OCI-LY1 (cell line): ENCODE measurements at regions not wholly inside any gene's neighbourhood (a gene's known extent, or its start where the extent isn't known, plus 50 kb on each side); places are given as distances from the start of the nearest gene placed in this dataset.

ENCODE experiments used
- H2AFZ ChIP-seq: fragments of 200-600 bp; sonication (generic), shearing (Covaris generic); 2 replicates; pipeline ENCODE4 v1.6.0; 2014; ENCODE audit warnings: antibody characterized with exemption, mild to moderate bottlenecking, low read length
- H3F3A ChIP-seq: fragments of 200-600 bp; sonication (generic), shearing (Covaris generic); 2 replicates; pipeline ENCODE4 v1.6.0; 2014; ENCODE audit warnings: mild to moderate bottlenecking, antibody characterized with exemption, low read length, moderate library complexity; ENCODE audit not compliant: insufficient read depth
- H3K27ac ChIP-seq: fragments of 200-600 bp; sonication (generic); 2 replicates; pipeline ENCODE4 v1.5.1; 2014; ENCODE audit warnings: low read length, mixed run types, mild to moderate bottlenecking, low read depth; ENCODE audit not compliant: poor library complexity, severe bottlenecking
- H3K27me3 ChIP-seq: fragments of 200-600 bp; sonication (generic); 2 replicates; pipeline ENCODE4 v1.6.0; 2014; ENCODE audit warnings: antibody characterized with exemption, mild to moderate bottlenecking, low read length, moderate library complexity; ENCODE audit not compliant: insufficient read depth
- H3K36me3 ChIP-seq: fragments of 200-600 bp; sonication (generic); 2 replicates; pipeline ENCODE4 v1.6.1; 2014; ENCODE audit warnings: mild to moderate bottlenecking, antibody characterized with exemption, low read length, moderate library complexity, mixed read lengths; ENCODE audit not compliant: insufficient read depth
- H3K4me1 ChIP-seq: fragments of 200-600 bp; sonication (generic); 2 replicates; pipeline ENCODE4 v1.5.1; 2014; ENCODE audit warnings: mild to moderate bottlenecking, low read length, moderate library complexity; ENCODE audit not compliant: insufficient read depth, severe bottlenecking
- H3K4me2 ChIP-seq: fragments of 200-600 bp; sonication (generic), shearing (Covaris generic); 2 replicates; pipeline ENCODE4 v1.6.1; 2014; ENCODE audit warnings: low read length
- H3K4me3 ChIP-seq: fragments of 200-600 bp; sonication (generic); 2 replicates; pipeline ENCODE4 v1.5.1; 2014; ENCODE audit warnings: low read length, low read depth, mild to moderate bottlenecking, mixed read lengths; ENCODE audit not compliant: poor library complexity, severe bottlenecking
- H3K79me2 ChIP-seq: fragments of 200-600 bp; shearing (Covaris generic); 2 replicates; pipeline ENCODE4 v1.6.1; 2016; ENCODE audit warnings: mixed run types, low read length, mixed read lengths; ENCODE audit not compliant: insufficient read depth
- H3K9ac ChIP-seq: fragments of 200-600 bp; sonication (generic), shearing (Covaris generic); 2 replicates; pipeline ENCODE4 v1.6.1; 2014; ENCODE audit warnings: mild to moderate bottlenecking, low read length, mixed read lengths
- H3K9me2 ChIP-seq: fragments of 200-600 bp; sonication (generic), shearing (Covaris generic); 2 replicates; pipeline ENCODE4 v1.6.1; 2014; ENCODE audit warnings: low read depth, mild to moderate bottlenecking, low read length, mixed read lengths
- H3K9me3 ChIP-seq: fragments of 200-600 bp; shearing (Covaris generic); 2 replicates; pipeline ENCODE4 v1.6.1; 2014; ENCODE audit warnings: low read length, mixed read lengths
- H4K20me1 ChIP-seq: fragments of 200-600 bp; sonication (generic), shearing (Covaris generic); 2 replicates; pipeline ENCODE4 v1.6.0; 2016; ENCODE audit warnings: mild to moderate bottlenecking, low read length; ENCODE audit not compliant: insufficient read depth
- EZH2 ChIP-seq: fragments of 200-600 bp; sonication (generic), shearing (Covaris generic); IDR thresholded peaks from 2 replicates; pipeline ENCODE4 v1.8.0; 2017; ENCODE audit warnings: borderline replicate concordance, mixed run types, mild to moderate bottlenecking, antibody characterized with exemption, low read length, moderate library complexity, mixed read lengths
- TF ChIP-seq, protein P1 (sequence below): fragments of 200-600 bp; sonication (generic), shearing (Covaris generic); IDR thresholded peaks from 2 replicates; pipeline ENCODE4 v1.5.1; 2017; ENCODE audit warnings: mild to moderate bottlenecking, antibody characterized with exemption, low read length, moderate library complexity, mixed read lengths

DNA sequence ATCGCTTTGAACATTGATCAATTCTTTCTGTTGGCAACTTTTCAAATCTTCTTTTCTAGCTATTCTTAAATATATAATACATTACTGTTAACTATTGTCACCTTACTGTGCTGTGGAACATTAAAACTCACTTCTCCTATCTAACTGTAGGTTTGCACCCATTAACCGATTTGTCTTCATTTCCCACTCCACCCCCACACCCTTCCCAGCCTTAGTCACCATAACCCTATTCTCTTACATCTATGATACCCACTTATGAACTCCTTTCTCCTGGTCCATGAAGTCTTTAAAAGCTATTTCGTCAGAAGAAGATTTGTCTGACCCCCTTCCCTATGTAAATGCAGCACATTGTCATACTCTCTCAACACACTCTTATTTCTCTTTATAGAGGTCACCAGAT, 993.4 kb upstream of the EEF2KMT start:
- H3K4me1 ChIP-seq, result no peaks in the 10 kb centered on the region
- TF ChIP-seq, protein P1, sequence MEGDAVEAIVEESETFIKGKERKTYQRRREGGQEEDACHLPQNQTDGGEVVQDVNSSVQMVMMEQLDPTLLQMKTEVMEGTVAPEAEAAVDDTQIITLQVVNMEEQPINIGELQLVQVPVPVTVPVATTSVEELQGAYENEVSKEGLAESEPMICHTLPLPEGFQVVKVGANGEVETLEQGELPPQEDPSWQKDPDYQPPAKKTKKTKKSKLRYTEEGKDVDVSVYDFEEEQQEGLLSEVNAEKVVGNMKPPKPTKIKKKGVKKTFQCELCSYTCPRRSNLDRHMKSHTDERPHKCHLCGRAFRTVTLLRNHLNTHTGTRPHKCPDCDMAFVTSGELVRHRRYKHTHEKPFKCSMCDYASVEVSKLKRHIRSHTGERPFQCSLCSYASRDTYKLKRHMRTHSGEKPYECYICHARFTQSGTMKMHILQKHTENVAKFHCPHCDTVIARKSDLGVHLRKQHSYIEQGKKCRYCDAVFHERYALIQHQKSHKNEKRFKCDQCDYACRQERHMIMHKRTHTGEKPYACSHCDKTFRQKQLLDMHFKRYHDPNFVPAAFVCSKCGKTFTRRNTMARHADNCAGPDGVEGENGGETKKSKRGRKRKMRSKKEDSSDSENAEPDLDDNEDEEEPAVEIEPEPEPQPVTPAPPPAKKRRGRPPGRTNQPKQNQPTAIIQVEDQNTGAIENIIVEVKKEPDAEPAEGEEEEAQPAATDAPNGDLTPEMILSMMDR, result no peak
- TF ChIP-seq EZH2, result no peak
- no peaks in the 10 kb centered on the region for H3K9me2 ChIP-seq
- no peaks in the 10 kb centered on the region for H3K27me3 ChIP-seq
- H2AFZ ChIP-seq, result no peak overlapping the region
- no peak overlapping the region for H3K4me3 ChIP-seq
- no peak overlapping the region for H3K9ac ChIP-seq
- H3K27ac ChIP-seq, result no peak overlapping the region
- no peak overlapping the region for H3K4me2 ChIP-seq
- no peaks in the 10 kb centered on the region for H4K20me1 ChIP-seq
- no peaks in the 10 kb centered on the region for H3K36me3 ChIP-seq
- H3K79me2 ChIP-seq, result no peaks in the 10 kb centered on the region
- H3F3A ChIP-seq, result no peaks in the 10 kb centered on the region
- no peaks in the 10 kb centered on the region for H3K9me3 ChIP-seq

DNA sequence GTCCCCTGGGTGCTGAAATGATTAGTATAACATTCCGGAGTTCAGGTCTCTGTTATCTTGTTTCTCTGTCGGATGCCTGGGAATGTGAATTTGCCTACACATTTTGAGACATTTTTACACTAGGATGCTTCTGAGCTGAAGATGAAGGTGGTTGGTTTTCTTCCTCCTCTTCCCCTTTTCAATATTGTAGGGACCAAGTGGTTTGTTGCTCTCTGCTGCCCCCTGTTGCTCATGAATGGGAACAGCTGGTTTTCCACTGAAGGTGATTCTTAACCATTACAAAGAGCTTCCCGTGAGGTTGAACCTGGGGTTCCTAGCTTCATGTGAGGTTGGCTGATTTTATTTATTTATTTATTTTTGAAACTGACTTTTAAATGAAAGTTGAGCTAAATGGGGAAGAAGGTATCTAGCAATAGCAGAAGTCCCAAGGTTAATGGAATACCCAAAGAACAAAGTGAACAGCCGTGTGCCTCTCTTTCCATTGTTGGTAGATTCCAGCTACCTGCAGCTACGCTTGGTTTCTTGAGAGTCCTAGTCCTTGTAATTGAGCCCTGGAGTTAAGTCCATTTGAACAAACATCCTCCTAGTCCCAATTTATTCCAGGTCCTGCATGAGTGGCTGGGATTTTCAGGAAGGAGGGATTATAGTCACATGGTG, 983.9 kb upstream of the EEF2KMT start:
- Histone ChIP-seq H3F3A (no peaks in the 10 kb centered on the region), H3K36me3 (no peaks in the 10 kb centered on the region), H3K4me2 (no peak overlapping the region), H3K27ac (no peak overlapping the region), H3K9me2 (no peaks in the 10 kb centered on the region), H3K27me3 (no peaks in the 10 kb centered on the region), H3K79me2 (no peaks in the 10 kb centered on the region), H3K9me3 (no peaks in the 10 kb centered on the region), H3K9ac (no peak overlapping the region), H3K4me3 (no peak overlapping the region), H3K4me1 (no peaks in the 10 kb centered on the region), H4K20me1 (no peaks in the 10 kb centered on the region), H2AFZ (no peak overlapping the region)
- TF ChIP-seq, protein P1, result peak; percentile 77
- no peak for TF ChIP-seq EZH2

DNA sequence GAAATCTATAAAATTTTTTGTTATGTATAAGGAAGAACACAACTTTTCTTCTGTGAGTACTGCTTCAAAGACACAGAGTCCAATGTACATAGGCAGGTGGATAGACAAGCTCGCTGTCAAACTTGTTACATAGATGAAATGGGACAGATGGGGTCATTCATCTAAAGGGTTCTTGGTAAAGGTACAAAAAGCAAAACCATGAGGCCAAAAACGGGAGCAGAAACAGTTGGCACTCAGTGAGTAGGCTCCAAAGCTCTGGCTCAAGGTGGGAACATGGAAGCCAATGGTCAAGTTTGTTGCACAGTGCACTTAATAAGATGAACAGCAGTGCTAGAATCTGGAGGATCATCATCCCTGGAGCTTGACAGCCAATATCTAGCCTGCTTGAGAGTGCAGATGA, 979.0 kb upstream of the EEF2KMT start:
- no peak overlapping the region for H3K9ac ChIP-seq
- H3K79me2 ChIP-seq, result no peaks in the 10 kb centered on the region
- TF ChIP-seq, protein P1, result no peak
- no peak for TF ChIP-seq EZH2
- no peaks in the 10 kb centered on the region for H3K36me3 ChIP-seq
- H3F3A ChIP-seq, result no peaks in the 10 kb centered on the region
- H3K27me3 ChIP-seq, result no peaks in the 10 kb centered on the region
- H3K9me2 ChIP-seq, result no peaks in the 10 kb centered on the region
- no peak overlapping the region for H2AFZ ChIP-seq
- no peaks in the 10 kb centered on the region for H3K9me3 ChIP-seq
- no peak overlapping the region for H3K4me2 ChIP-seq
- H4K20me1 ChIP-seq, result no peaks in the 10 kb centered on the region
- H3K4me3 ChIP-seq, result no peak overlapping the region
- H3K27ac ChIP-seq, result no peak overlapping the region
- H3K4me1 ChIP-seq, result no peaks in the 10 kb centered on the region
